ENCODE measurements at regions not wholly inside any gene's neighbourhood (a gene's known extent, or its start where the extent isn't known, plus 50 kb on each side); places are given as distances from the start of the nearest gene placed in this dataset.

- Histone ChIP-seq H3K4me3 (no peak overlapping the region), H3K9me3 (ENCODE audit: low read depth) (no peaks in the 10 kb centered on the region), H3K79me2 (no peaks in the 10 kb centered on the region), H3K36me3 (replicated peaks; ENCODE audit: insufficient read depth, low read depth) (no peaks in the 10 kb centered on the region), H3K4me1 (ENCODE audit: insufficient read depth) (no peaks in the 10 kb centered on the region), H4K20me1 (ENCODE audit: insufficient read depth, poor library complexity, severe bottlenecking) (no peaks in the 10 kb centered on the region), H3K9me2 (replicated peaks; ENCODE audit: insufficient read depth) (no peaks in the 10 kb centered on the region), H2AFZ (no peak overlapping the region), H3K27me3 (no peaks in the 10 kb centered on the region), H3K4me2 (no peak overlapping the region), H3K27ac (no peak overlapping the region)
- no peak for DNase-seq (ENCODE audit: low spot score)
- TF ChIP-seq CTCF (IDR thresholded peaks at IDR 0.05; ENCODE audit: poor library complexity): no peak
- no peak for TF ChIP-seq EZH2 (IDR thresholded peaks at IDR 0.05; ENCODE audit: borderline replicate concordance)
- TF ChIP-seq EZH2phosphoT487 (IDR thresholded peaks at IDR 0.05; ENCODE audit: low read depth, severe bottlenecking, unreplicated experiment): no peak
- 92% methylated on average over 3 of the region's 3 CpGs for WGBS (ENCODE audit: low lambda C conversion rate, missing lambda C conversion rate)
Measured at GRCh38 chr6:170145272-170145592, 145.6 kb downstream of the DLL1 start.

- H3K36me3 ChIP-seq (replicated peaks; ENCODE audit: insufficient read depth, low read depth): no peaks in the 10 kb centered on the region
- H2AFZ ChIP-seq: no peak overlapping the region
- DNase-seq (ENCODE audit: low spot score): no peak
- H3K27me3 ChIP-seq: no peaks in the 10 kb centered on the region
- no peaks in the 10 kb centered on the region for H3K79me2 ChIP-seq
- no peaks in the 10 kb centered on the region for H3K9me2 ChIP-seq (replicated peaks; ENCODE audit: insufficient read depth)
- H3K4me1 ChIP-seq (ENCODE audit: insufficient read depth): no peaks in the 10 kb centered on the region
- H3K9me3 ChIP-seq (ENCODE audit: low read depth): no peaks in the 10 kb centered on the region
- H4K20me1 ChIP-seq (ENCODE audit: insufficient read depth, poor library complexity, severe bottlenecking): no peaks in the 10 kb centered on the region
- H3K4me2 ChIP-seq: no peak overlapping the region
- no peak overlapping the region for H3K27ac ChIP-seq
- H3K4me3 ChIP-seq: no peak overlapping the region
- 66% methylated on average over 4 of the region's 4 CpGs for WGBS (ENCODE audit: low lambda C conversion rate, missing lambda C conversion rate)
- TF ChIP-seq EZH2phosphoT487 (IDR thresholded peaks at IDR 0.05; ENCODE audit: low read depth, severe bottlenecking, unreplicated experiment): no peak
- TF ChIP-seq EZH2 (IDR thresholded peaks at IDR 0.05; ENCODE audit: borderline replicate concordance): no peak
- TF ChIP-seq CTCF (IDR thresholded peaks at IDR 0.05; ENCODE audit: poor library complexity): no peak
Measured at GRCh38 chr6:170144571-170145271, 146.2 kb downstream of the DLL1 start.

- Histone ChIP-seq H3K27ac (no peak overlapping the region), H3K4me1 (ENCODE audit: insufficient read depth) (no peaks in the 10 kb centered on the region), H3K27me3 (no peaks in the 10 kb centered on the region), H2AFZ (no peak overlapping the region), H3K4me3 (no peak overlapping the region), H3K9me3 (ENCODE audit: low read depth) (no peaks in the 10 kb centered on the region), H3K4me2 (no peak overlapping the region), H4K20me1 (ENCODE audit: insufficient read depth, poor library complexity, severe bottlenecking) (no peaks in the 10 kb centered on the region), H3K79me2 (no peaks in the 10 kb centered on the region), H3K36me3 (replicated peaks; ENCODE audit: insufficient read depth, low read depth) (no peaks in the 10 kb centered on the region), H3K9me2 (replicated peaks; ENCODE audit: insufficient read depth) (no peaks in the 10 kb centered on the region)
- 75% methylated on average over 14 of the region's 14 CpGs for WGBS (ENCODE audit: low lambda C conversion rate, missing lambda C conversion rate)
- TF ChIP-seq EZH2 (IDR thresholded peaks at IDR 0.05; ENCODE audit: borderline replicate concordance) (no peak), CTCF (IDR thresholded peaks at IDR 0.05; ENCODE audit: poor library complexity) (no peak)
- no peak for DNase-seq (ENCODE audit: low spot score)
Measured at GRCh38 chr6:170143401-170144150, 147.3 kb downstream of the DLL1 start.
